IPS-NIHi11 (cell line): ENCODE measurements at regions not wholly inside any gene's neighbourhood (a gene's known extent, or its start where the extent isn't known, plus 50 kb on each side); places are given as distances from the start of the nearest gene placed in this dataset.
"Not testable (repeated sequence)": the region's sequence is repeated elsewhere in the genome, so short reads cannot be mapped to it uniquely, and the experiment has no call there.

Experiments
- DNase-seq: peaks from one replicate; pipeline ENCODE4 v3.0.0; 2012; ENCODE audit warnings: mixed read lengths, low spot score

- not testable (repeated sequence) for DNase-seq
These were observed 106.6 kb upstream of the SAMD11 start for GRCh38 chr1:817071-817599.

- DNase-seq: not testable (repeated sequence)
These were observed 105.8 kb upstream of the SAMD11 start for GRCh38 chr1:817658-818617.

GRCh38 chr1:818618-819291, 105.0 kb upstream of the SAMD11 start:
- no peak for DNase-seq

GRCh38 chr1:820962-821361, 102.8 kb upstream of the SAMD11 start:
- DNase-seq: no peak

- DNase-seq: not testable (repeated sequence)
These were observed 96.9 kb upstream of the SAMD11 start for GRCh38 chr1:826808-827207.

GRCh38 chr1:827211-828063, 96.3 kb upstream of the SAMD11 start:
- DNase-seq: peak; percentile 82

- not testable (repeated sequence) for DNase-seq
These were observed 94.4 kb upstream of the SAMD11 start for GRCh38 chr1:829324-829723.

GRCh38 chr1:829932-830331, 93.8 kb upstream of the SAMD11 start:
- DNase-seq: not testable (repeated sequence)

GRCh38 chr1:830750-831149, 93.0 kb upstream of the SAMD11 start:
- DNase-seq: not testable (repeated sequence)

- DNase-seq: no peak
These were observed 92.2 kb upstream of the SAMD11 start for GRCh38 chr1:831522-831921.

- DNase-seq: no peak
These were observed 91.6 kb upstream of the SAMD11 start for GRCh38 chr1:832136-832535.

- not testable (repeated sequence) for DNase-seq
These were observed 90.5 kb upstream of the SAMD11 start for GRCh38 chr1:833226-833625.

- DNase-seq: not testable (repeated sequence)
These were observed 88.2 kb upstream of the SAMD11 start for GRCh38 chr1:835509-835908.

- DNase-seq: not testable (repeated sequence)
These were observed 86.1 kb upstream of the SAMD11 start for GRCh38 chr1:837601-838000.

GRCh38 chr1:838291-838690, 85.4 kb upstream of the SAMD11 start:
- not testable (repeated sequence) for DNase-seq

GRCh38 chr1:840592-840991, 83.1 kb upstream of the SAMD11 start:
- not testable (repeated sequence) for DNase-seq

GRCh38 chr1:841671-842425, 81.9 kb upstream of the SAMD11 start:
- DNase-seq: not testable (repeated sequence)

GRCh38 chr1:842799-843198, 80.9 kb upstream of the SAMD11 start:
- DNase-seq: not testable (repeated sequence)

GRCh38 chr1:843946-844345, 79.8 kb upstream of the SAMD11 start:
- DNase-seq: not testable (repeated sequence)

GRCh38 chr1:844472-845026, 79.2 kb upstream of the SAMD11 start:
- DNase-seq: peak; percentile 18

- DNase-seq: peak; percentile 53
These were observed 78.1 kb upstream of the SAMD11 start for GRCh38 chr1:845641-846040.
